ENCODE measurements at regions not wholly inside any gene's neighbourhood (a gene's known extent, or its start where the extent isn't known, plus 50 kb on each side); places are given as distances from the start of the nearest gene placed in this dataset.
"Not testable (repeated sequence)": the region's sequence is repeated elsewhere in the genome, so short reads cannot be mapped to it uniquely, and the experiment has no call there.

DNA sequence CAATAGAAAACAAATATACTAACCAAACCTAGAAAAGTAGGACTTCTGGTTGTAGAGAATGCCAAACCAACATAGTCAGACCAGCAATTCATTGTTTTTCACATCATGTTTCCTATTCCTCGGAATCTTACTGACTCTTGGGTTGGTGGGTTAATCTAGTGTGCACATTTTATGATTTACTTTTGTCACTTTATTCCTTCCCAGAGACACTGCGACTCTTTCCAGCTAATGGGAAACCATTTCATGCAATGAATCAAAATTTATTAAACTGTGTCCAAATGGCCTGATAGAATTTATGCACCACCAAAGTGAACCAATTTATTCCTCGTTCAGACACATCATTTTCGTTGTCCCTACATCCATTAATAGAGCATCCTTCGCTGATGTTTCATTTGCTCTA lies 464.9 kb downstream of the RPS29 start:
- no peak for ATAC-seq (replicated peaks)
- Mint-ChIP-seq H3K4me3 (no peak overlapping the region), H3K27ac (no peak overlapping the region), H3K27me3 (no peaks in the 10 kb centered on the region), H3K9me3 (no peaks in the 10 kb centered on the region), H3K4me1 (no peaks in the 10 kb centered on the region), H3K36me3 (ENCODE audit: low read depth) (no peaks in the 10 kb centered on the region)

DNA sequence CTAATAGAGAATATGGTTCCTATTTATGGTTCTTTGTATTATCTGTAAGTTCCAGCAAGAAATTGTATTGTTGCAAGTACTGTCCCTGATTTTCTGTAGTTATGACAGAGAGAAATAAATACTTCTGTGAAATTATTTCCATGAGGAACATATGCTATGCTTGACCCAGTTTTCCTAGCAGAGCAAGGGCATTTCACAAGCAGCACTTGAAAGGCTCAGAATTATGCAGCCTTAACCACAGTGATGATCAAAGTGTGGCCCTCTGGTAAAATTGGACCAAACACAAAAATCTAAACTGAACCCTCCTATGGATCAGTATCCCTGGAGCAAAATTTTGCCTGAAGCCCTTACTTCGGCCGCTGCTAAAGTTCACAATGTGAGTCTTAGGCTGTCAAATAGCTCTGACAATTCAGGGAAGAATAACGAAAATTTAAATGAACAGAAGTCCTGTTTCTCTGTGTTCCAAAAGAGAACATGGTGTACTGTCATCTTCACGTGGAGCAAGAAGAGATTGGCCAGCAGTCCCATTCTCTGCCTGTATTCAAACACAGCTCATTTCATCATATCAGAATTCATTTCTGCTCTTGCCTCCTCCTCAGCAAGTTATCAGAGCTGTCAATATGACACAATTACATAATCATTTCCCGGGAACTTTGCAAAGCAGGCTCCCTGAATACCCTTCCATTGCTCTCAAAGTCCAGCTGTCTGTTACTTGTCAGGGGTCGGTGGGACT lies 471.9 kb downstream of the RPS29 start:
- Mint-ChIP-seq H3K4me1 (no peaks in the 10 kb centered on the region), H3K27me3 (no peaks in the 10 kb centered on the region), H3K36me3 (ENCODE audit: low read depth) (no peaks in the 10 kb centered on the region), H3K4me3 (no peak overlapping the region), H3K27ac (no peak overlapping the region), H3K9me3 (peaks cover 4% of the 10 kb centered on the region)
- no peak for ATAC-seq (replicated peaks)

DNA sequence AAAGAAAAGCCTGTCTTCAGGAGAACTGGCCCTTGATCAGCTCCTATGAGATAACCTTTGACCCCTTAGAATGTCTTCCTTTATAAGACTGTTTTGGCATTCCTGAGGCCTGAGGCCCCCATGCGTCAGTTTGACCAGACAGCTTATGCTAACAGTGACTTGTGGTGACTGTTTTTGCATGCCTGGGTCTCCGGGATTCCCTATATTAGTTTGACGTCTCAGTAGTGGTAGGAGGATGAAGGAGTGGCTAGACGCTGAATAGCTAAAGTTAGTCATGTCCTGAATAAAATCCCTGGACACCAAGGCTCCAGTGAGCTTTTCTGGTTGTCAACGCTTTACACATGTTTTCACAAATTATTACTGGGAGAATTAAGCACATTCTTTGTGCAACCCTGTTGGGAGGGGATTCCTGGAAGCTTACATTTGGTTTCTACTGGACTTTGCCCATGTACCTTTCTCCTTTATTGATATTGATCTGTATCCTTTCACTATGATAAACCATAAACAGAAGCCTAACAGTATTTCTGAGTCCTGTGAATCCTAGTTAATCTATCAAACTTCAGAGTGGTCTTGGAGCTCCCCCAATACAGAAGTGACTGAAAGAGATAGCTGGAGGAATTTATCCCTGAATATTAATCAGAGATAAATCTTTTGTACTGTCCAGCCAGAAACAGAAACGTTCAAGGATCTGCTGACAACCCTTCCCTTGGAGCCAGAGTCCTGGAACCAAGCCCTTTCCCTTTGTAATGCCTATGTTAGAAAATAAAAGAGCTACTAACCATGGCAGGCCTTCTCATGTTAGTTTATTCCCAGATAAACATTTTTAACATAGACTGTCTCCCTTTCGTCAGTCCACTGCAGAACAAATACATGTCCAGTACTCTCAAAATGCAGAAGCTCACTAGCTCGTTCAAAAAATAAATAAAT lies 479.2 kb downstream of the RPS29 start:
- Mint-ChIP-seq H3K4me1 (no peaks in the 10 kb centered on the region), H3K27ac (no peak overlapping the region), H3K4me3 (no peak overlapping the region), H3K27me3 (no peaks in the 10 kb centered on the region), H3K9me3 (peaks cover 4% of the 10 kb centered on the region), H3K36me3 (ENCODE audit: low read depth) (no peaks in the 10 kb centered on the region)
- ATAC-seq (replicated peaks) = no peak

DNA sequence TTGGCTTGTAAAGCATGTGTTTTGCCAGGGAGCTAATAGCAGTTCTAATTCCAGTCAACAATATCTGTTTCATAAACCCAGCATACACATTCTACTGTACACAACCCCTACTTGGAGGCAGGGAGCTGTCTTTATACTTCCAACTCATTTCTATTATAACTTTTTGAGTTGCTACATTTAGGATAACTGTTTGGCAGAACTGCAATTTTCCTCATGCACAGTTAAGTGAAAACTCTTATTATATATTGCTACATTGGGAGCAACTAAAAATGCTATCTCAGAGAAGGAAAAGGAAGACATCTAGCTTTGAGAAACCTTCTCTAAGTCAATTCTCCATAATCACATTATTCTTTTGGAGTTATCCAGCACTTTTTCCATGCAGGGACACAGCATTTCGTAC lies 480.2 kb downstream of the RPS29 start:
- no peaks in the 10 kb centered on the region for H3K4me1 Mint-ChIP-seq
- ATAC-seq (replicated peaks) = no peak
- no peak overlapping the region for H3K27ac Mint-ChIP-seq
- peaks cover 4% of the 10 kb centered on the region for H3K9me3 Mint-ChIP-seq
- H3K27me3 Mint-ChIP-seq = no peaks in the 10 kb centered on the region
- H3K4me3 Mint-ChIP-seq = no peak overlapping the region
- H3K36me3 Mint-ChIP-seq (ENCODE audit: low read depth) = no peaks in the 10 kb centered on the region

DNA sequence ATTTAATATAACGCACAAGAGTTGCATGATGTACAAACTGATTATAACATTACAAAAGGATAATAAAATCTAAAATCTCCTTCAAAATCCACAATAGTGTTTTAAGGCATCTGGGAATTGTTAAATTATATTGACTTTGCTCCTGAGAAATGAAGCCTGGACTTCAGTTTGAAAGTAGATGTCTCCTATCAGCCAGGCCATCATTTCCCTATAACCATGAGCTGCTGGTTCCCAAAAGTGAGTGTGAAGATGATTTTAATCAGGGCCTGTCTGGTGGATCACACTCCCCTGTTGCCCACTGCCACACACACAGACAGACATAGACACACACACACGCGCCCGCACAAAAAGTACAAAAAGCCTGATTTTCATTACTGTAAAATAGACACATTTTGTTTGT lies 480.7 kb downstream of the RPS29 start:
- no peak for ATAC-seq (replicated peaks)
- no peak overlapping the region for H3K4me3 Mint-ChIP-seq
- H3K27me3 Mint-ChIP-seq = no peaks in the 10 kb centered on the region
- H3K27ac Mint-ChIP-seq = no peak overlapping the region
- H3K9me3 Mint-ChIP-seq = peaks cover 4% of the 10 kb centered on the region
- no peaks in the 10 kb centered on the region for H3K36me3 Mint-ChIP-seq (ENCODE audit: low read depth)
- no peaks in the 10 kb centered on the region for H3K4me1 Mint-ChIP-seq

DNA sequence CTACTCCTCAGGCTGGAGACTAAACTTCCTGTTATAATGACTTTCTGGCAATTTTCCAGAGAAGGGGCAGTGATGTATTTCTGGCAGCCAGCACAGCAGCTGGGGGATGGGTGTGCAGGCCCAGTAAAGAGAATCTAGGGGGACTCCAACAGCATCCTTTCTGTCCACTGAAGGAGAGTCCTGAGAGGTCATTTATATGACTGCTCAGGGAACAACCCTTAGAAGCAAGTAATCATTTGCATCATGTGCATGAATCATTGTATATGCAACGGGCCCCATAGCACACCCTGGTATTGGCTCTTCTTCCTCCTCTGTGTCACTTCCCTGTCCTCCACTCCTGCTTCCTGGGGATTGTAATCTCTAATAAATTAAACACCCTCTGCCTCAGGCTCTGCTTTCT lies 493.8 kb downstream of the RPS29 start:
- Mint-ChIP-seq H3K36me3 (ENCODE audit: low read depth) (no peaks in the 10 kb centered on the region), H3K27ac (no peak overlapping the region), H3K9me3 (peaks cover 5% of the 10 kb centered on the region), H3K27me3 (no peaks in the 10 kb centered on the region), H3K4me1 (no peaks in the 10 kb centered on the region), H3K4me3 (no peak overlapping the region)
- no peak for ATAC-seq (replicated peaks)

DNA sequence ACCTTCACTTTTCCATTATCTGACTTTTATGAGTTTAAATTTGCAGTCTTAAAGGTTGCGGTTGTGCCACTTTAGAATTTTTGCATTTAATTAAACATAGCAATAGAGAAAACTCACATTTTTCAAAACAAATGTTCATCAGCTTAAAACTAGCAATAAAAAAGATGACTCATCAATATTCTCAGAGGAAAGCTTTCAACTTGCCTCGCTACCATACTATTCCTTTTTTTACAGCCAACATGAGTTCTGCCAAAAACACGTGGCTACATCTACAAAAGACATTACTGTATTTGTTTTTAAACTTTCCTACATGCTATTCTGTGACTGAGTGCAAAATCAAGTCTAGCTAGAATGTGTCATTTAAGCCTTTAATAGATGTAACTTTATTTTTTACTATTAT lies 497.1 kb downstream of the RPS29 start:
- no peak for ATAC-seq (replicated peaks)
- Mint-ChIP-seq H3K4me1 (no peaks in the 10 kb centered on the region), H3K4me3 (no peak overlapping the region), H3K36me3 (ENCODE audit: low read depth) (no peaks in the 10 kb centered on the region), H3K27ac (no peak overlapping the region), H3K9me3 (peaks cover 5% of the 10 kb centered on the region), H3K27me3 (no peaks in the 10 kb centered on the region)

DNA sequence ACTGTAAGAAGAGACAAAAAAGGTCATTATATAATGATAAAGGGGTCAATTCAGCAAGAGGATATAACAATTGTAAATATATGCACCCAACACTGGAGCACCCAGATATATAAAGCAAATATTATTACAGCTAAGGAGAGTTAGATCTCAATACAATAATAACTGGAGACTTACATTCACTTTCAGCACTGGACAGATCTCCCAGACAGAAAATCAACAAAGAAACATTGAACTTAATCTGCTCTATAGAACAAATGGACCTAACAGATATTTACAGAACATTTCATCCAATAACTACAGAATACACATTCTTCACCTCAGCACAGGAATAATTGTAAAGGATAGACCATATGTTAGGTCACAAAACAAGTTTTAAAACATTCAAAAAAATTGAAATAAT lies 512.9 kb downstream of the RPS29 start:
- ATAC-seq (replicated peaks); H3K27ac Mint-ChIP-seq; H3K4me1 Mint-ChIP-seq; H3K27me3 Mint-ChIP-seq; H3K9me3 Mint-ChIP-seq; H3K4me3 Mint-ChIP-seq; H3K36me3 Mint-ChIP-seq (ENCODE audit: low read depth): not testable (repeated sequence)

DNA sequence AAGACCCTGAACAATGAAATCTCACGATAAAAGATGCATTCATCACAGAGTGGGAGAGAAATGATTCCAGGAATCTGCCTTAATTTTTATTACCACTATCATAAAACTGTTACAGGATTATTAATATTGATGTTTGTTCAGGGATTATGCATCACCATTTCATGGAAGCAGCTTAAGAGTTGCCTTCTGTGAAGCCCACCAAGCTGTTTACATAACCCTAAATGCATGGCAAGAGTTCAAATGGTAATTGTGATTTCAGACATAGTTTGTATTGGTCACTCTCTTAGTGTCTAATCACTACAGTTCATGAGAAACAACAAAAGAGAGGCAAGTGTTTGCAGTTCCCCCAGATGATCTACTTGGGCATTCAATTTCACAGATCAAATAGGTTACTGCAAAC lies 527.7 kb downstream of the RPS29 start:
- Mint-ChIP-seq H3K4me1 (no peaks in the 10 kb centered on the region), H3K36me3 (ENCODE audit: low read depth) (no peaks in the 10 kb centered on the region), H3K9me3 (peaks cover 4% of the 10 kb centered on the region), H3K27ac (no peak overlapping the region), H3K27me3 (no peaks in the 10 kb centered on the region), H3K4me3 (no peak overlapping the region)
- no peak for ATAC-seq (replicated peaks)

DNA sequence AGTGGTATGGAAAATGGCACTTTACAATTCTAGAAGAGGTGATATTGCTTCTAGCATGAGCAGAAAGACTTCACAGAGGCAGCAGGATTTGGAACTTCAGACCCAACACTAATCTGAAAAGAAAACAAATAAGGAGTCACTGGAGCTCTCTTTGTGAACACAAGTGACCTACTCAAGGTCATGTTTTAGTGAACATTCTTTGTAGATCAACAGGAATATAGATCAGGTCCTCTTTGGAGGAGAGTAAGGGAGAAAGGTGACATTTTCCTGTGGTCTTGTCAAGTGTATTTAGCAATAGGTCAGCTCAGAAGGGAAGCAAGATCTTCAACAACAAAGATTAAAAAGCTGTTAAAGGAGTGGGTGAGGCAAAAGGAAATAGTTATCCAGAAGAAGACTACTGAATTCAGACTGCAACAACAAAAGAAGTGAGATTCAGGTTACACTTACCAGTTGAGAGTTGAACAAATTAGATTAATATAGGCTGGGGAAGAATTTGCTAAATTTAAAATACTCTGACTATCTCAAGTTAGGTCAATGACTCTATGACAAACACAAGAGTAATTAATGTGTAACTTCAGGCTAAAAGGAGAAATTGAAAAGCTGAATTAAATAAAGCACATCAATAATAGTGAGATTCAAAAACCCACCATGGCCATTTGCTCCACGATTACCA lies 528.2 kb downstream of the RPS29 start:
- no peaks in the 10 kb centered on the region for H3K27me3 Mint-ChIP-seq
- no peak overlapping the region for H3K4me3 Mint-ChIP-seq
- H3K36me3 Mint-ChIP-seq (ENCODE audit: low read depth) = no peaks in the 10 kb centered on the region
- H3K9me3 Mint-ChIP-seq = peaks cover 3% of the 10 kb centered on the region
- ATAC-seq (replicated peaks) = no peak
- no peaks in the 10 kb centered on the region for H3K4me1 Mint-ChIP-seq
- H3K27ac Mint-ChIP-seq = no peak overlapping the region

DNA sequence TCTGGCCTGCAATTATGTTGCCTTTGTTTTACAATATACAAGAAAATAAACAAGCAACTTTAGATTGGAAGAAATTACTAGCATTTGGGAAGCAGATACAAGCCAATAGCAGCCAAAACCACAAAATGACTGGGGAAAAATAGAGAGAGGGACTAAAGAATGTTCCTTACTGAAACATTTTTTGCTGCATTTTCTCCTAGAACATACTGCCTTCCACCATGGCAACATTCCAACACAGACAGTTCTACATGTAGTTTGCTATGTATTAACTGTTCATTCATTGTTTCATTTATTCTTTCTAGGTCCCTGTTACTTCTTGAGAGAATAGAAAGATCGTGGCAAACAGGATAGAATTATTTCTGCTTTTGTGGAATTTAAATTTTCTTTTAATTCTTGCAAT lies 530.2 kb downstream of the RPS29 start:
- Mint-ChIP-seq H3K27ac (no peak overlapping the region), H3K9me3 (no peaks in the 10 kb centered on the region), H3K36me3 (ENCODE audit: low read depth) (no peaks in the 10 kb centered on the region), H3K27me3 (no peaks in the 10 kb centered on the region), H3K4me3 (no peak overlapping the region), H3K4me1 (no peaks in the 10 kb centered on the region)
- no peak for ATAC-seq (replicated peaks)

DNA sequence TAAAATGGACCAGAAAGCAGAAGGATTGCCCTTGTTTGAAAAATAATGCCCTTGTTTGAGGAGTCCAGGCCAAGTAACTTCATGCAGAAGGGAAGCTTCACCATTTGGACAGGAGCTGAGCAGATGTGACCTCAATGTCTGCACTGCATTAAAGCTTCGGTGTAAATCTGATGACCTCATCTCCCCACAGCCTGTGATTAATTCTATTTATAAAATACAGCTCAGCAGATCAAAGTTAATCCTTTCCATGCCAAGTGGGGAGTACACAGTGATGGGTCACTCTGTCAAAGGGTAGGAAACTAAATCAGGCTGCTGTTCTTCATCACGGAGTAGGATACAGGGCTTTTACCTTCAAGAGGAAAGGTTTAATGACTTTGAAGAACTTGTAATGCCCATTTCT lies 533.7 kb downstream of the RPS29 start:
- Mint-ChIP-seq H3K36me3 (ENCODE audit: low read depth) (no peaks in the 10 kb centered on the region), H3K4me3 (no peak overlapping the region), H3K4me1 (no peaks in the 10 kb centered on the region), H3K27me3 (no peaks in the 10 kb centered on the region), H3K9me3 (peaks cover 5% of the 10 kb centered on the region), H3K27ac (no peak overlapping the region)
- no peak for ATAC-seq (replicated peaks)

DNA sequence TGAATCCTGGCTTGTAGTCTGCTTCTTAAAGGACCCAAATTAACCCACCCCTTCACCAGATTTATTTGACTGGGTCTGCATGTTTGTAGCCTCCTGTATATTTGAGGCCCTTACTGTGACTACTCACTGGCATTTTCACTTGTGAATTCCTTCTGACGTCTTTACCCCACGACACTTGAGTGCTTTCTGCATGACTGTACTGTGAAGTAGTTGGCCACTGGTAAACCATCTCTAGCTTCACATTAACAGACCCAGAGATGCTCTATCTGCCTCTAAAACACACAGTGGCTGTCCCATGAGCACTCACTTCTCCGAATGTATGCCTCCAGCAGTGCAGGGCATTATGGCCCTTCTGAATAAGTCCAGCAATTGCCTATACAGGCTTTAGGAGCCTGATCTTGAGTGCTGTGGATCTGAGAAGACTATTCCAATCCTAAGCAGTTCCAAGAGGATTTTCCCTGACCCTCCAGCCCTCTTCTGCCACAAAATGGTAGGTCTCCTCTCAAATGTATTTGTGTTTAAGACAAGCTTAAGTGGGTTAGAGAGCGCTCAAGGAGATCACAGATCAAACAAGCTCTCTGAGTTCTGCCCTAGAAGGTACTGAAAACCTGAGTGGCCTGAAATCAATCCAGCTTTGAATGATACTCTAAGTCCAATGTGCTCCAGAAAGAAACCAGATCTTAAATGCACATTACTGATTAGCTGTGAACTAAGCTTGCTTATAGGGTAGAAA lies 534.7 kb downstream of the RPS29 start:
- peaks cover 5% of the 10 kb centered on the region for H3K9me3 Mint-ChIP-seq
- no peak for ATAC-seq (replicated peaks)
- no peaks in the 10 kb centered on the region for H3K4me1 Mint-ChIP-seq
- no peak overlapping the region for H3K27ac Mint-ChIP-seq
- H3K27me3 Mint-ChIP-seq = no peaks in the 10 kb centered on the region
- H3K36me3 Mint-ChIP-seq (ENCODE audit: low read depth) = no peaks in the 10 kb centered on the region
- no peak overlapping the region for H3K4me3 Mint-ChIP-seq

DNA sequence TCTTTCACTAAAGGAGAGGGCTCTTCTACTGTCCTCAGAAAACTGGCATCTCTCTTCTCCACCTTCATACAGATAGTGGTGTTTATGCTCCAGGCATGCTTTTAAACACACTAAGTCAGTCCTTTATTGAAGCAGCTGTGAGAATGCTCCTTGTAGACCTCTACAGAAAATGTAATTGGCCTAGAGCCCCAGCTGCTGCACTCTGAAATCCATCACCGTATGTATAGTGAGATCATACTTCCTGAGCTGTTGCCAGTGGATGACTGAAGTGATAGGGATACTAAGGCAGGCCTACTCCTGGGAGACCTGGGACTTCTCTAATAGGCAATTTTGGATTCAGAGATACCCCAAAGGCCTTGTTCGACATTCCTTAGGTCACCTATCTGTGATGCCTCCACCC lies 535.4 kb downstream of the RPS29 start:
- H3K4me3 Mint-ChIP-seq = no peak overlapping the region
- no peak for ATAC-seq (replicated peaks)
- no peaks in the 10 kb centered on the region for H3K36me3 Mint-ChIP-seq (ENCODE audit: low read depth)
- H3K27ac Mint-ChIP-seq = no peak overlapping the region
- no peaks in the 10 kb centered on the region for H3K27me3 Mint-ChIP-seq
- H3K4me1 Mint-ChIP-seq = no peaks in the 10 kb centered on the region
- H3K9me3 Mint-ChIP-seq = peaks cover 5% of the 10 kb centered on the region

Data from activated T-helper 17 cell treated with anti-CD3 and anti-CD28 coated beads, Interleukin-2, amount 50 U/mL, for 72 hours (primary cell).